BJ (cell line): ENCODE measurements at regions not wholly inside any gene's neighbourhood (a gene's known extent, or its start where the extent isn't known, plus 50 kb on each side); places are given as distances from the start of the nearest gene placed in this dataset.

ENCODE experiments used
- CTCF ChIA-PET: fragments of 350-600 bp; formaldehyde crosslinking; extraction: SDS; loops from one replicate; lab custom pipeline; 2021; ENCODE audit warnings: antibody characterized with exemption, inconsistent platforms; lab: Yijun Ruan, JAX
- POLR2A ChIA-PET: fragments of 300-600 bp; sonication (Branson Sonifier 250); formaldehyde crosslinking; extraction: SDS; loops from one replicate; lab custom pipeline; 2021; ENCODE audit warnings: antibody characterized with exemption; lab: Charles Lee
- DNase-seq: peaks from one replicate; pipeline ENCODE4 v3.0.0-alpha.2; 2011; ENCODE audit warnings: low read depth
- H3K27me3 ChIP-seq: 2 replicates; pipeline ENCODE4 v1.6.0; 2011; ENCODE audit warnings: low read length; ENCODE audit not compliant: control insufficient read depth, insufficient read depth
- H3K36me3 ChIP-seq: 2 replicates; pipeline ENCODE4 v1.5.1; 2011; ENCODE audit warnings: low read length; ENCODE audit not compliant: control insufficient read depth, insufficient read depth
- H3K4me3 ChIP-seq: 2 replicates; pipeline ENCODE4 v1.5.1; 2011; ENCODE audit warnings: low read depth, mild to moderate bottlenecking, control low read depth, low read length
- TF ChIP-seq, protein P1 (sequence below): IDR thresholded peaks from 2 replicates; pipeline ENCODE4 v1.5.1; 2011; ENCODE audit warnings: low read depth, mild to moderate bottlenecking, control low read depth, inconsistent platforms, low read length, moderate library complexity; ENCODE audit not compliant: insufficient read depth

DNA sequence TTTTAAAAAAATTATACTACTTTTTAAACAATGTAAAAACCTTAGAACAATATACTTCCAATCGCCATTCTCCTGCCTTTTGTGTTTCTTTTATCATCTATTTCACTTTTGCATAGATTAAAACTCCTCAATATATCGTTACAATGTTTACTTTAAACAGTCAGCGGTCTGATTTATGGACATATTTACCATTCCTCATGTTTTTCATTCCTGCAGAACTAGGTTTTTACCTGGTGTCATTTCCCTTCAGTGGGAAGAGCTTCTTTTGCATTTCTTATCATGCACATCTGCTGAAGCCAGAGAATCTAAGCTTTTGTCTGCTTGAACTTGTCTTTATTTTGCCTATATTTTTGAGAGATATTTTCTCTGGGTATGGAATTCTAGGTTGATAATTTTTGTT lies 277.4 kb upstream of the PLXNA2 start:
- no peak for DNase-seq
- ChIA-PET POLR2A (no interaction called here), CTCF (no interaction called here)
- TF ChIP-seq, protein P1, sequence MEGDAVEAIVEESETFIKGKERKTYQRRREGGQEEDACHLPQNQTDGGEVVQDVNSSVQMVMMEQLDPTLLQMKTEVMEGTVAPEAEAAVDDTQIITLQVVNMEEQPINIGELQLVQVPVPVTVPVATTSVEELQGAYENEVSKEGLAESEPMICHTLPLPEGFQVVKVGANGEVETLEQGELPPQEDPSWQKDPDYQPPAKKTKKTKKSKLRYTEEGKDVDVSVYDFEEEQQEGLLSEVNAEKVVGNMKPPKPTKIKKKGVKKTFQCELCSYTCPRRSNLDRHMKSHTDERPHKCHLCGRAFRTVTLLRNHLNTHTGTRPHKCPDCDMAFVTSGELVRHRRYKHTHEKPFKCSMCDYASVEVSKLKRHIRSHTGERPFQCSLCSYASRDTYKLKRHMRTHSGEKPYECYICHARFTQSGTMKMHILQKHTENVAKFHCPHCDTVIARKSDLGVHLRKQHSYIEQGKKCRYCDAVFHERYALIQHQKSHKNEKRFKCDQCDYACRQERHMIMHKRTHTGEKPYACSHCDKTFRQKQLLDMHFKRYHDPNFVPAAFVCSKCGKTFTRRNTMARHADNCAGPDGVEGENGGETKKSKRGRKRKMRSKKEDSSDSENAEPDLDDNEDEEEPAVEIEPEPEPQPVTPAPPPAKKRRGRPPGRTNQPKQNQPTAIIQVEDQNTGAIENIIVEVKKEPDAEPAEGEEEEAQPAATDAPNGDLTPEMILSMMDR, result no peak
- Histone ChIP-seq H3K36me3 (no peaks in the 10 kb centered on the region), H3K27me3 (no peaks in the 10 kb centered on the region), H3K4me3 (no peak overlapping the region)

DNA sequence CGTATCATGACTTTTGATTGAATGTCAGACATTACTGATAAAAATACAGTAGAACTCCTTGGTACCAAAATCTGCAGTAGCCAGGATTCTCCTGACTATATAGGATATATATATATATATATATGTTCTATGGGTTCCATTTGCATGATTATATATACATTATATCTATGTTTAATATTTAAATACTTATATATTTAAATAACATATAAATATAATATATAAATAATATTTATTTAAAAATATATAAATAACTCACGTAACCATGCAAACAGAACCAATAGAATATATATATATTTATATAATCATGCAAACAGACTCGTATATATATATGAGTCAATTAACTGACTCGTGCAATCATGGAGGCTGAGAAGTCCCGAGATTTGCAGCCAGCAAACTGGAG lies 278.8 kb upstream of the PLXNA2 start:
- POLR2A ChIA-PET, result no interaction called here
- CTCF ChIA-PET, result no interaction called here
- no peaks in the 10 kb centered on the region for H3K36me3 ChIP-seq
- TF ChIP-seq, protein P1, result no peak
- DNase-seq, result no peak
- H3K27me3 ChIP-seq, result no peaks in the 10 kb centered on the region
- no peak overlapping the region for H3K4me3 ChIP-seq

DNA sequence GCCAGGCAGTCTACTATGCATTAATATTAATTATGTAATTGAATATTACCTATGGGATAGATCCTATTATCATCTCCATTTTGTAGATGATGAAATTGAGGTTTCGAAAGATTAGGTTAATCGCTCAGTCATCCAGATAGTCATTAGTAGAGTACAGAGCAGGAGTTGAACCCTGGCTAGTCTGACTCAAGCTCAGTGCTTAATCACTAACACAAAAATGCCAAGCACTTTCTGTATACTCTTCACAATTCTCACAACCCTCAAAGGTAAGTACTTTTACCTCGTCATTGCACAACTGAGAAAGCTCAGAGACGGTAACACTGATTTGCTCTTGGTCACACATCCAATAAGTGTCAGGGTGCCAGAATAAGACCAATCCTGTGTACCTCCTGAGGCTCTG lies 280.2 kb upstream of the PLXNA2 start:
- no peak for DNase-seq
- Histone ChIP-seq H3K4me3 (no peak overlapping the region), H3K36me3 (no peaks in the 10 kb centered on the region), H3K27me3 (no peaks in the 10 kb centered on the region)
- ChIA-PET CTCF (interaction anchor here (1.2 to 1.5 kb wide), 2 partner anchors 11 to 17 kb away, joined by 4 to 7 read pairs; no protein-coding TSS in a partner anchor), POLR2A (interaction anchor here (1.1 kb wide), 1 partner anchor 10 kb away, joined by 3 read pairs; no protein-coding TSS in a partner anchor)
- TF ChIP-seq, protein P1, result no peak

DNA sequence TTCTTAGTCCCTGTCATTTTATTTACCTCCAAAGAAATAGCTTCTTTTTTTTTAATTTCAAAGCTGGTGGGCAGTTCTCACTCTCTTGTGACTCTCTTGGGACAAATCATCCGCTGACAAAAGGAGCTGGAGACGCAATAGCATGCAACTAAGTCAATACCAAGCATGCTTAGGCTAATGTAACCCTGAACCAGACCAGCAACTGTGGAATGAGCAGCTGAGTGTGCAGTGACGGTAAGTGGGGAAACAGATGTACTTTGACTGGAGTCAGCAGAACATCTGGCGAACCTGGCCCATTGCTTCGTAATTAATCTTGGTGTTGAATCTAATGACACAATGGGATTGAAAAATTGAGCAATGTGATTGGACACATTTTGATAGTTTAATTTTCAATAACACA lies 280.7 kb upstream of the PLXNA2 start:
- ChIA-PET CTCF (interaction anchor here (1.2 to 1.5 kb wide), 2 partner anchors 11 to 17 kb away, joined by 4 to 7 read pairs; no protein-coding TSS in a partner anchor), POLR2A (interaction anchor here (1.1 kb wide), 1 partner anchor 9 kb away, joined by 3 read pairs; no protein-coding TSS in a partner anchor)
- TF ChIP-seq, protein P1, result no peak
- Histone ChIP-seq H3K27me3 (no peaks in the 10 kb centered on the region), H3K4me3 (no peak overlapping the region), H3K36me3 (no peaks in the 10 kb centered on the region)
- no peak for DNase-seq

DNA sequence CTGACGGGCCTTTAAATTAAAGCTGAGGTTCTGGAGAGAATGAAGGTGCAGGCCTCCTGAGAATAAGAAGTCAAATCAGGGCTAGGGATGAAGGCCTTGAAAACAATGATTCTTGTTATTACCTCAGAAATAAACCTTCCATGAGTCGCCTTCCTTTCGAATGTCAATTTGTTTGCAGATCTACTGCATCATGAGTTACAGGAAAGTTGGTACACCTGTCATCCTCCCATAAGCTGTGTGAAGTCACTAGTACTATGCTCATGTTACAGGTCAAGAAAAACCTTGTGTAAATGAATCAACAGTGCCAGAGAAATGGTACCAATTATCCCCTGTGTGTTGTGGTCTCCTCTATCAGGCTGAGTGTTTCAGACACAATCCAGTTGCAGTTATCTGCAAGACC lies 281.2 kb upstream of the PLXNA2 start:
- no peak for DNase-seq
- no peaks in the 10 kb centered on the region for H3K27me3 ChIP-seq
- TF ChIP-seq, protein P1, result no peak
- H3K4me3 ChIP-seq, result no peak overlapping the region
- CTCF ChIA-PET, result interaction anchor here (1.2 to 1.5 kb wide), 2 partner anchors 12 to 16 kb away, joined by 4 to 7 read pairs; no protein-coding TSS in a partner anchor
- no peaks in the 10 kb centered on the region for H3K36me3 ChIP-seq
- POLR2A ChIA-PET, result no interaction called here
